Lower leg skin (tissue), 3 donors: ENCODE measurements at regions not wholly inside any gene's neighbourhood (a gene's known extent, or its start where the extent isn't known, plus 50 kb on each side); places are given as distances from the start of the nearest gene placed in this dataset.

Experiments used
- CTCF ChIP-seq, 3 donors: fragments of 450-650 bp; IDR thresholded peaks; one replicate each; pipeline ENCODE4 v1.5.1; 2016; ENCODE audit warnings: antibody characterized with exemption in 3 of 3, mild to moderate bottlenecking in 3 of 3, moderate library complexity in 2 of 3
- POLR2A ChIP-seq, 2 donors: fragments of 450-650 bp; IDR thresholded peaks; one replicate each; pipeline ENCODE4 v1.6.1; 2016 to 2017; ENCODE audit warnings: antibody characterized with exemption in 2 of 2, mild to moderate bottlenecking in 1 of 2, moderate library complexity in 1 of 2

- TF ChIP-seq POLR2A (IDR thresholded peaks at IDR 0.05) (no peak), CTCF (IDR thresholded peaks at IDR 0.05) (no peak)
Measured at GRCh38 chr18:46346213-46346612, 242.0 kb downstream of the HAUS1 start.
